GM18498 (cell line): ENCODE measurements at regions not wholly inside any gene's neighbourhood (a gene's known extent, or its start where the extent isn't known, plus 50 kb on each side); places are given as distances from the start of the nearest gene placed in this dataset.

Experiments
- ATAC-seq: cut with Tn5 transposase; IDR thresholded peaks from one replicate; pipeline ENCODE4 v1.9.1; 2021; ENCODE audit warnings: mild to moderate bottlenecking, moderate library complexity; ENCODE audit not compliant: unreplicated experiment

DNA sequence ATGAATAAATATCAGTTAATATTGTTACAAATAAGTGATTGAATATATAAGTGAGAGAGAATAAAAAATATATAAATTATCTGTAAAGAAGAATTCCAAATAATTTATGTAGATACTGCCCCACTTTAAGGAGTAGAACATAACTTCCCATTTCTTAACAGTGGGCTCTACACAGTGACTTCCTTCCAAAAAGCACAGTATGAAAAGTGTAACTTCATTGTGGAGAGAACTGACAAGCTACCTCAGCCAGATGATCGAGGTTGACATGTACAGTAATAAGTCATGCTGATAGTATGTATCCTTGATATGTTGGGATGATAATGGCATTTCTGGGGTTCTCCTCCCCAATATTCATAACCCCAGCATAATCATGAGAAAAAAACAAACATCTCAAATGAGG is 191.9 kb upstream of the FN1 start:
- no peak for ATAC-seq

GRCh38 chr2:215626812-215627281 is 191.0 kb upstream of the FN1 start:
- no peak for ATAC-seq

- ATAC-seq: no peak
Measured at GRCh38 chr2:215626063-215626462, 190.2 kb upstream of the FN1 start.

DNA sequence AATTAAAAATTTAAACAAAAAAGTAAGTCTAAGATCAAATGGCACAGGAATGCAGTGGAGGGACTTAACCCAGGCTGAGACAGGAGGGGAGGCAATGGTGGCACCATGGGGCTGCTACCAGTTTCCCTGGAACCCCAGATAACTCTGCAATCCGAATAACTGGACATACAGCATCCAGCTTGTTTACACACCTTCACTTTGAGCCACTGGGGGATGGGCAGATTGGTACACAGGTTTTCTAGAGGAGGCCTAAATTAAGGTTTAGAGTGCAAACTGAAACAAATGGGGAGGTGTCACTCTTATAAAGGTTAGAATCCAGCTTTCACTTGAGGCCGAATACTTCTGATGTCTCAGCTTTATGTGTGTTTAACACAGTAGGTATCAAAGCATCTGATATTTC is 189.3 kb upstream of the FN1 start:
- no peak for ATAC-seq

DNA sequence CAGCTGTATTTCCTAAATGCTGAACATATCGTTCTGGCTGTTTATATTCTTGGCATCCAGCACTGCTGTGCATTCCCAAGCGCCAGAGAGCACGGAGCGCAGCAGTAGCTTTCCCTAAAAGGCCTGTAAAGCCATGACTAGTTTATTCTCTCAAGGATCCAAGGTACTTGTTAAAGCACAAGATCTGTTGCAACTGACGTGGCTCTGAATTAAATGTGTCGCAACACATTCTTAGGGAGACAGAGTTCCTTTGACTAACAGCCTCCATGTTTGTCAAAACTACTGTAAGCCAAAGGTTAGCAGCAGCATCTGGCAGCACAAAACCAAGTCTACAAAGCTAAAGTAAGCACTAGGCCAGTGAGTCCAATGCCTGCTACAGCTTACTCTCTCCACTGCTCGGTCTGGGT is 188.6 kb upstream of the FN1 start:
- ATAC-seq: no peak

- no peak for ATAC-seq
Measured at GRCh38 chr2:215622837-215623236, 187.0 kb upstream of the FN1 start.

GRCh38 chr2:215621381-215621780 is 185.5 kb upstream of the FN1 start:
- no peak for ATAC-seq

GRCh38 chr2:215620528-215620927 is 184.7 kb upstream of the FN1 start:
- ATAC-seq: no peak

DNA sequence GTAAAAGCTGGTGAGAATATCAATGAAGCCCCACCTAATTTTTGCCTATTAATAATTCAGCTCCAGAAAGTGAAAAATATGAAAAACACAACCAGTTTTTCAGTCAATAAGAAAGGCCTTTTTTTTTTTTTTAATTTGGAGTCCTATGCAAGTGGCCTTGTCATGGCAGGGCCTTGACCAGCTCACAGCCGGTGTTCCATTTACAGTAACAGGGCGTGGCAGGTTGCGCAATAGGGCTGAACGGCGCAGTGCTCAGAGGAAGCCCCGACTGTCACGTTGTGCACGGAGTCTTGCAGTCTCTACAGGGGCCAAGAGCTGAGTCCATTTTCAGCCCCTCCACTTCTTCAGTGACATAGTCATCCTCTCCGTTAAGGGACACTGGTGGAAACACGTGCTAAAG is 184.1 kb upstream of the FN1 start:
- ATAC-seq: no peak

GRCh38 chr2:215619022-215619958 is 183.4 kb upstream of the FN1 start:
- no peak for ATAC-seq

DNA sequence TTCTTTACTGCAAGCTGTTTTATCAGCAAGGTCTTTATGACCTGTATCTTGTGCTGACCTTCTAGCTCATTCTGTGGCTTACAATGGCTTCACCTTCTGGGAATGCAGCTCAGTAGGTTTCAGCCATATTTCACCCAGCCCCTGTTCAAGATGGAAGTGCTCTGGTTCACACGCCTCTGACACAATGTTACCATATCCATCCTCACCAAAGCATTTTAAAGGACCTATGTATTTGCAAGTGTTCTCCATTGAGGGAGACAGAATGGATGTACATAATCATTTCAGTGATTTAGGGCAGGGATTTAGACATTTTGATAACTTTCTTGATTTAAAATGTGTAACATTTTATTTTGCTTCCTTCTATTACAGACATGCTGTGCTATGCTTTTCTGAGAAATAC is 182.3 kb upstream of the FN1 start:
- no peak for ATAC-seq

DNA sequence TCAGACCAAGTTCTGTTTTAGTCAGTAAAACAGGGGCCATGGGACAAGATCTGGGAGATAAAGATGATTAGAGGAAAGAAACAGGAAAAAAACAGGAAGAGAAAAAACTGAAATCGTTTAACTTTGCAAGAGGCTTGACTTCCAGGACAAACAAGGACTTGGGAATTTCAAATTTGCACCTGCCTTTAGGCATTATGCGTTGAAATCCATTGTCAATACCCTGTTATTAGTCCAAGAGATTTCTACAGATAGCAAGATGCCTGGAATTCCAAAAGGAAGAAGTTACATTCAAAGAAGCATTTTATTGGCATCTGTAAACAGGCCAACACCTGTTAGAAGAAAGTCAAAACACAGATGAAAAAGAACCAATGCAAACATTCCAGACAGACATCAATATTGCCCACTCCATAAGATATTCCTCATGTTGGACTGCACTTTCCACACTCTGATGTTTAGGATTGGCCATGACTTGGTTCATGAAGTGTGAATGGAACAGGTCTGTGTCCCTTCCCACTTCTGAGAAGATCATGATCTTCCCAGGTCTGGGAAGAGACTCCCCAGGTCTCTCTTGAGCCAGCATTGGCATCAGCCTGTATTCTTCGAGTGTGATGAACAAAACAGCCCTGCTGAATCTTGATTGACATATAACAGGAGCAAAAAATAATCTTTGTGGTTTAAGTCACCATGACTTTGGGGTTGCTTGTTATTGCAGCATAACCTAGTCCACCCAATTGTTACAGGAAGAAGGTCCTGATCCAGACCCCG is 181.4 kb upstream of the FN1 start:
- ATAC-seq: no peak

- no peak for ATAC-seq
Measured at GRCh38 chr2:215615803-215616174, 179.9 kb upstream of the FN1 start.

DNA sequence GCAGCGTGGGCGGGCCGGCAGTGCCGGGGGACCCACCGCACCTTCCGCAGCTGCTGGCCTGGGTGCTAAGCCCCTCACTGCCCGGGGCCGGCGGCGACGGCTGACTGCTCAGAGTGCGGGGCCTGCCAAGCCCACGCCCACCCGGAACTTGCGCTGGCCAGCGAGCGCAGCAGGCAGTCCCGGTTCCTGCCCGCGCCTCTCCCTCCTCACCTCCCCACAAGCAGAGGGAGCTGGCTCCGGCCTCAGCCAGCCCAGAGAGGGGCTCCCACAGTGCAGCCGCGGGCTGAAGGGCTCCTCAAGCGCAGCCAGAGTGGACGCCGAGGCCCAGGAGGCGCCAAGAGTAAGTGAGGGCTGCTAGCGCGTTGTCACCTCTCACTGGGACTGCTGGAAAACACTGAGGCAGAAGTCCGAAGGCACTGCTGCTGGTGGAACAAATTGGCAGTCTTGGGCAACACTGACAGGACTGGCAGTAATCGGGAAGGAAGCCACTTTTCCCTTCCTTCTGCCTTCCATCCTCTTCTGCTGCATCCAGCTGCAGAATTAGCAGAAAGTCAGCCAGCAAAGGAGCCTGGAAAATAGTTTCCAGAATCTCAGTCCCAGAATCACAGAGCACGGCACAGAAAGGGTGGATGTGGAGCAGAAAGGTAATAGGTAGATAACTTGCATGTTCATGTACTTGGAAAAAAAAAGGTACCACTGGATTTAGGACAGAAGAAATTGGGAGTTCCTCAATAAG is 179.4 kb upstream of the FN1 start:
- ATAC-seq: no peak

DNA sequence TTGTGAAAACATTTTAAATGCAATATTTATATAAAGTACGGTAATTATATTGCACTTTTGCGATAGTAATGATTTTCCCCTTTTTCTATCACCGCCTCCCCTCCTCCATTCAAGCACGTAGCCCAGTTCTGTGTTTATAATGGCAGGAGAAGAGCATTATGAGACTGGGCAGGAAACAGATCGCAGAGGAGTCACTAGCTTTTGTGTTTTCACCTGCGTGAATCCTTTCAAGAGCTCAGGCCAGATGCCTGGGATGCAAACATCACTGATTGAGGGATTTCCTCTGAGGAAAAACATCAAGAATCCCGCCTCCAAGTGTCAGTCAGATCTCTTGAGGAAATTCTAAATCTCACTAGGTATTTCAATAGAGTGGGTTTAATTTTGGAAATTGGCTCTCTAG is 178.4 kb upstream of the FN1 start:
- ATAC-seq: no peak

DNA sequence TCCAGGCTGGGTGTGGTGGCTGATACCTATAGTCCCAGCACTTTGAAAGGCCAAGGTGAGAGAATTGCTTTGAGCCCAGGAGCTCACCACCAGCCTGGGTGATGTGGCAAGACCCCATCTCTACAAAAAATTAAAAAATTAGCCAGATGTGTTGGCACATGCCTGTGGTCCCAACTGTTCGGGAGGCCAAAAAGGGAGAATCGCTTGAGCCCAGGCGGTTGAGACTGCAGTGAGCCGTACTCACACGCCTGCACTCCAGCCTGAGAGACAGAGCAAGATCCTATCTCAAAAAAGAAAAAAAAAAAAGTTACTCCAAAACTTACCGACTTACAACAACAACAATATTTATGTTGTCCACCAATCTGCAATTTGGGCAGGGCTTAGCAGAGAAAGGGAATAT is 178.0 kb upstream of the FN1 start:
- ATAC-seq: no peak

GRCh38 chr2:215613280-215613679 is 177.4 kb upstream of the FN1 start:
- ATAC-seq: no peak

DNA sequence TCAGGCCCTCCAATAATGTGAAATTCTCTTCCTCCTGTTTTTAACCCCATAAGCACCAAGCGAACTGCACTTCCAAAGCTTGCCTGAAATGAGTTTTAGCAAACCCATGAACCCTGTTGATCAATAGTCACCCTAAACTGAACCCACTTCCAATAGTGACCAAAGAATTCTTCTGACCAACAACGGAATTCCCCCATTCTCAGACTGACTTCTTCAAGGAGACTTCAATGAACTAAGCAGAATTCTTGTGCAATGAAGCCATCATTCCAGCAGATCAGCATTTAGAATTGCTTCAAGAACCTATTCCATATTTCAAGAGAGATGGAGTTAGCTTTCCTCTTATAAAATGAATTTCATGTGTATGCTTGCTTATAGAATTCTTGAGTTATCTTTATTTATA is 176.9 kb upstream of the FN1 start:
- no peak for ATAC-seq

DNA sequence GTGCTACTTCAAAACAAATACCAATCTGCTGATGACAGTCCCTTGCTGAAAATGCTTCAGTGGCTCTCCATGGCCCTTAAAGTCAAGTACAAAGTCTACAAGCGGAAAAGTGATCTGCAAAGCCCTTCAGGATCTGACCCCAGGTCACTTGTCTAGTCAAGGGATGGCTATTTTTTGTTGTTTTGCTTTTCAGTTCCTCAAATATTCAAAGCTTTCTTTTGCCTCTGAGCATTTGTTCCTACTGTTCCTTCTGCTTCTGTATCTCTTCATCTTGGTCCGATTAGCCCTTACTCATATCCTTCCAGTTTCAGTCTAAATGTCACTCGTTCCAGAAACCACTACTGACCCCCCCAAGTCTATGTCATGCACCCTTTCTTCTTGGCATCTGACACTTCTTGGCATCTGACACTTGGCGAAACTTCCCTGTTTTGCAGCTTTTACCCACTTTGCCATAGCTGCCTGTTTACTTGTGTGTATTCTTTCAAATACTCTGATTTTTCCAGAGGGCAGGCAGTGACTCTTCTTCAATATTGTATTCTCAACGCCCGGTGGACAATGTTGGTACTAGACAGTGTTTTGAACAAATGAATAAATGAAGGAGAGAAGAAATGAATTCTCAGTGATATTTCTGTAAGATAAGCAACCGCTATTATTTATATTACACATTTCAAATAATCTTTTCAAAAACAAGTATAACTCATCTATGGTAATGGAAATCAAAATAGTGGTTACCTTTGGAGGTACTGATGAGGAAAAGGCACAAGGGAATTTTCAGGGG is 175.9 kb upstream of the FN1 start:
- ATAC-seq: no peak
